Neural cell (in vitro differentiated cells): ENCODE measurements at regions not wholly inside any gene's neighbourhood (a gene's known extent, or its start where the extent isn't known, plus 50 kb on each side); places are given as distances from the start of the nearest gene placed in this dataset.
"Not testable (repeated sequence)": the region's sequence is repeated elsewhere in the genome, so short reads cannot be mapped to it uniquely, and the experiment has no call there.

Experiments
- EP300 ChIP-seq: fragments of 450-650 bp; conservative IDR thresholded peaks from 2 replicates; pipeline ENCODE4 v1.6.1; 2014; ENCODE audit warnings: antibody characterized with exemption, mild to moderate bottlenecking, moderate library complexity; ENCODE audit not compliant: poor library complexity, severe bottlenecking
- EZH2 ChIP-seq: fragments of 200-600, 300-800 bp; shearing (Covaris generic), sonication (generic); IDR thresholded peaks from 2 replicates; pipeline ENCODE4 v1.6.1; 2014; ENCODE audit warnings: antibody characterized with exemption, low read length, borderline replicate concordance, mild to moderate bottlenecking; ENCODE audit not compliant: insufficient read depth, poor library complexity, severe bottlenecking
- POLR2AphosphoS5 ChIP-seq: IDR thresholded peaks from 2 replicates; pipeline ENCODE4 v1.6.1; 2012
- TAF1 ChIP-seq: IDR thresholded peaks from 2 replicates; pipeline ENCODE4 v1.6.1; 2012; ENCODE audit warnings: low read depth
- TF ChIP-seq, protein P1 (sequence below): fragments of 450-650 bp; IDR thresholded peaks from 2 replicates; pipeline ENCODE4 v1.5.1; 2014; ENCODE audit warnings: antibody characterized with exemption, mild to moderate bottlenecking, moderate library complexity; ENCODE audit not compliant: poor library complexity, severe bottlenecking

GRCh38 chr17:30578015-30578717 lies 101.0 kb downstream of the GOSR1 start:
- not testable (repeated sequence) for TF ChIP-seq POLR2AphosphoS5, EZH2, TAF1, EP300
- TF ChIP-seq, protein P1, sequence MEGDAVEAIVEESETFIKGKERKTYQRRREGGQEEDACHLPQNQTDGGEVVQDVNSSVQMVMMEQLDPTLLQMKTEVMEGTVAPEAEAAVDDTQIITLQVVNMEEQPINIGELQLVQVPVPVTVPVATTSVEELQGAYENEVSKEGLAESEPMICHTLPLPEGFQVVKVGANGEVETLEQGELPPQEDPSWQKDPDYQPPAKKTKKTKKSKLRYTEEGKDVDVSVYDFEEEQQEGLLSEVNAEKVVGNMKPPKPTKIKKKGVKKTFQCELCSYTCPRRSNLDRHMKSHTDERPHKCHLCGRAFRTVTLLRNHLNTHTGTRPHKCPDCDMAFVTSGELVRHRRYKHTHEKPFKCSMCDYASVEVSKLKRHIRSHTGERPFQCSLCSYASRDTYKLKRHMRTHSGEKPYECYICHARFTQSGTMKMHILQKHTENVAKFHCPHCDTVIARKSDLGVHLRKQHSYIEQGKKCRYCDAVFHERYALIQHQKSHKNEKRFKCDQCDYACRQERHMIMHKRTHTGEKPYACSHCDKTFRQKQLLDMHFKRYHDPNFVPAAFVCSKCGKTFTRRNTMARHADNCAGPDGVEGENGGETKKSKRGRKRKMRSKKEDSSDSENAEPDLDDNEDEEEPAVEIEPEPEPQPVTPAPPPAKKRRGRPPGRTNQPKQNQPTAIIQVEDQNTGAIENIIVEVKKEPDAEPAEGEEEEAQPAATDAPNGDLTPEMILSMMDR: not testable (repeated sequence)
